DND-41 (cell line): ENCODE measurements at regions not wholly inside any gene's neighbourhood (a gene's known extent, or its start where the extent isn't known, plus 50 kb on each side); places are given as distances from the start of the nearest gene placed in this dataset.

Experiments
- ATAC-seq: fragments of 200-7000 bp; cut with Tn5 transposase; 3 replicates; pipeline ENCODE4 v1.9.1; 2021; ENCODE audit warnings: low read depth; ENCODE audit not compliant: insufficient read depth
- DNase-seq: peaks from one replicate; pipeline ENCODE4 v3.0.0-alpha.2; 2020
- H2AFZ ChIP-seq: 2 replicates; pipeline ENCODE4 v1.6.0; 2012; ENCODE audit warnings: low read depth, low read length
- H3K27ac ChIP-seq: 2 replicates; pipeline ENCODE4 v1.5.1; 2012; ENCODE audit warnings: low read length, inconsistent platforms
- H3K27me3 ChIP-seq: fragments of 200-600 bp; sonication (generic); 2 replicates; pipeline ENCODE4 v1.6.0; 2012; ENCODE audit warnings: low read length, mild to moderate bottlenecking, inconsistent platforms; ENCODE audit not compliant: insufficient read depth, poor library complexity
- H3K36me3 ChIP-seq: 2 replicates; pipeline ENCODE4 v1.5.1; 2012; ENCODE audit warnings: low read length, inconsistent platforms; ENCODE audit not compliant: insufficient read depth
- H3K4me1 ChIP-seq: 2 replicates; pipeline ENCODE4 v1.5.1; 2012; ENCODE audit warnings: mild to moderate bottlenecking, low read length; ENCODE audit not compliant: insufficient read depth
- H3K4me2 ChIP-seq: 2 replicates; pipeline ENCODE4 v1.6.0; 2012; ENCODE audit warnings: mild to moderate bottlenecking, moderate library complexity, low read length, inconsistent platforms; ENCODE audit not compliant: insufficient read depth
- H3K4me3 ChIP-seq, 2 experiments: fragments of 200-600 bp in 1 of 2; shearing (Covaris generic) in 1 of 2; 2 replicates each; pipeline ENCODE4 v1.5.1; 2012 to 2016; ENCODE audit warnings: inconsistent platforms in 2 of 2, low read length in 2 of 2, mild to moderate bottlenecking in 2 of 2, low read depth in 1 of 2, moderate library complexity in 1 of 2
- H3K79me2 ChIP-seq: 2 replicates; pipeline ENCODE4 v1.6.0; 2012; ENCODE audit warnings: low read length, inconsistent platforms; ENCODE audit not compliant: insufficient read depth
- H3K9ac ChIP-seq: 2 replicates; pipeline ENCODE4 v1.6.0; 2012; ENCODE audit warnings: low read depth, mild to moderate bottlenecking, inconsistent platforms, low read length, moderate library complexity
- H3K9me3 ChIP-seq: 2 replicates; pipeline ENCODE4 v1.5.1; 2012; ENCODE audit warnings: low read length, moderate library complexity, mild to moderate bottlenecking, inconsistent platforms; ENCODE audit not compliant: insufficient read depth, severe bottlenecking
- H4K20me1 ChIP-seq: 2 replicates; pipeline ENCODE4 v1.6.0; 2012; ENCODE audit warnings: low read length; ENCODE audit not compliant: insufficient read depth
- EZH2 ChIP-seq: IDR thresholded peaks from 3 replicates; pipeline ENCODE4 v1.6.1; 2012; ENCODE audit warnings: borderline replicate concordance, low read depth, mild to moderate bottlenecking, moderate library complexity, low read length, inconsistent platforms; ENCODE audit not compliant: severe bottlenecking
- TF ChIP-seq, protein P1 (sequence below): IDR thresholded peaks from 2 replicates; pipeline ENCODE4 v1.5.1; 2012; ENCODE audit warnings: borderline replicate concordance, low read length, moderate library complexity, mild to moderate bottlenecking; ENCODE audit not compliant: poor library complexity, severe bottlenecking; ENCODE audit errors: extremely low read depth

DNA sequence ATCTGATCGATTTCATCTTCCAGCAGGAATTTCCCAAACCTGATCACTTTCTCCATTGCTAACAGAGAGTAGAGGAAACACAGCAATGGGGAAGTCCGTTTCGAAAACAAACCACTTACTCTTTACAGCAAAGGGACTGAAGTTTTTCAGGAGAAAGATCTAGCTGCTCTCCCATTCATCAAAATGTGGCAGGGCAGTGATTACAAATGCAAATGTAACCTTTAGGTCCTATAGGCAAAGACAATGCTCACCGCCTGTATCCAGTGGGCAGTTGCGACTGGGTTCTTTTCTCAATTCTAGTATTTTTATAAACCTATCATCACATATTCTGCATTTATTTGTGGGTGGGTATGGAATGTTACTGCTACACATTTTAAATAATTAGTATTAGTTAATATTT lies 218.0 kb upstream of the ZFHX3 start:
- H3K36me3 ChIP-seq = no peaks in the 10 kb centered on the region
- H3K27me3 ChIP-seq = no peaks in the 10 kb centered on the region
- H3K4me3 ChIP-seq = no peak overlapping the region
- DNase-seq (no peak), ATAC-seq (no peak)
- no peak overlapping the region for H2AFZ ChIP-seq
- H3K4me1 ChIP-seq = no peaks in the 10 kb centered on the region
- no peaks in the 10 kb centered on the region for H3K9me3 ChIP-seq
- TF ChIP-seq, protein P1, sequence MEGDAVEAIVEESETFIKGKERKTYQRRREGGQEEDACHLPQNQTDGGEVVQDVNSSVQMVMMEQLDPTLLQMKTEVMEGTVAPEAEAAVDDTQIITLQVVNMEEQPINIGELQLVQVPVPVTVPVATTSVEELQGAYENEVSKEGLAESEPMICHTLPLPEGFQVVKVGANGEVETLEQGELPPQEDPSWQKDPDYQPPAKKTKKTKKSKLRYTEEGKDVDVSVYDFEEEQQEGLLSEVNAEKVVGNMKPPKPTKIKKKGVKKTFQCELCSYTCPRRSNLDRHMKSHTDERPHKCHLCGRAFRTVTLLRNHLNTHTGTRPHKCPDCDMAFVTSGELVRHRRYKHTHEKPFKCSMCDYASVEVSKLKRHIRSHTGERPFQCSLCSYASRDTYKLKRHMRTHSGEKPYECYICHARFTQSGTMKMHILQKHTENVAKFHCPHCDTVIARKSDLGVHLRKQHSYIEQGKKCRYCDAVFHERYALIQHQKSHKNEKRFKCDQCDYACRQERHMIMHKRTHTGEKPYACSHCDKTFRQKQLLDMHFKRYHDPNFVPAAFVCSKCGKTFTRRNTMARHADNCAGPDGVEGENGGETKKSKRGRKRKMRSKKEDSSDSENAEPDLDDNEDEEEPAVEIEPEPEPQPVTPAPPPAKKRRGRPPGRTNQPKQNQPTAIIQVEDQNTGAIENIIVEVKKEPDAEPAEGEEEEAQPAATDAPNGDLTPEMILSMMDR = no peak
- no peak for TF ChIP-seq EZH2
- H4K20me1 ChIP-seq = no peaks in the 10 kb centered on the region
- H3K27ac ChIP-seq = no peak overlapping the region
- H3K9ac ChIP-seq = no peak overlapping the region
- H3K79me2 ChIP-seq = no peaks in the 10 kb centered on the region
- no peak overlapping the region for H3K4me2 ChIP-seq

DNA sequence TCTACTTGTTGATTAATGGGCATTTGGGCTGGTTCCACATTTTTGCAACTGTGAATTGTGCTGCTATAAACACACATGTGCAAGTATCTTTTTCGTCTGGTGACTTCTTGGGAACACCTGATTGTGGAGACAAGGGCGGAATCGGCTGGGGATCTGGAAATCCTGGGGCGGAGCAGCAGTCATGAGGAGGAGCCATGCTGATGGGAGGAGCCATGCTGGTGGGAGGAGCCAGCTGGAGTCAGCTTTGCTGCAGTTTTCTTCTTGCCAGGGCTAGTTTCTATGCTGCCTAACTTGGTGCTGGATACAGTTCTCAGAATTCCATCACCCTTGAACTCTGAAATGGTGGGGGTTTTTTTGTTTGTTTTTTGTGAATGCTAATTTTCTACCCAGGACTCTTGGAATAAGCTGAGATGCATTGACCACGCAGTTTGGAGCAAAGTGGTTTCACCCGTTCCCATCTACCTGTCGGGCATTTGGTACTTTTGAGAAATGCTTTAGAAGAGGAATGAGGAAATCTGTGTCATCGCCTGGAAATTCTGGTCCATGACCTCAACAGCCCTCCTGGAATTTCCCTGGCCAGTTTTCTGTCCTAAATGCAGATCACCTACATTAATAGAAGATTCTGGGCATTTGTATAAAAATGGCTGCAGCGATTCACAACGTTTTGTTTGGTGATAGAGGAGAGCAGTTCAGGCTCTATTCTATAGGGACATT lies 217.4 kb upstream of the ZFHX3 start:
- H3K4me1 ChIP-seq = no peaks in the 10 kb centered on the region
- no peak overlapping the region for H3K4me3 ChIP-seq
- H4K20me1 ChIP-seq = no peaks in the 10 kb centered on the region
- ATAC-seq (no peak), DNase-seq (no peak)
- H3K4me2 ChIP-seq = no peak overlapping the region
- H3K9ac ChIP-seq = no peak overlapping the region
- TF ChIP-seq, protein P1 = no peak
- no peak for TF ChIP-seq EZH2
- no peaks in the 10 kb centered on the region for H3K79me2 ChIP-seq
- no peak overlapping the region for H3K27ac ChIP-seq
- H3K36me3 ChIP-seq = no peaks in the 10 kb centered on the region
- H3K9me3 ChIP-seq = no peaks in the 10 kb centered on the region
- no peaks in the 10 kb centered on the region for H3K27me3 ChIP-seq
- H2AFZ ChIP-seq = no peak overlapping the region

- no peak for TF ChIP-seq EZH2
- TF ChIP-seq, protein P1 = no peak
- no peaks in the 10 kb centered on the region for H3K27me3 ChIP-seq
- H4K20me1 ChIP-seq = no peaks in the 10 kb centered on the region
- ATAC-seq = no peak
- no peak overlapping the region for H3K4me3 ChIP-seq
- no peak overlapping the region for H3K27ac ChIP-seq
- no peaks in the 10 kb centered on the region for H3K4me1 ChIP-seq
- H3K36me3 ChIP-seq = no peaks in the 10 kb centered on the region
- H3K4me2 ChIP-seq = no peak overlapping the region
- H3K79me2 ChIP-seq = no peaks in the 10 kb centered on the region
- H2AFZ ChIP-seq = no peak overlapping the region
- H3K9ac ChIP-seq = no peak overlapping the region
- no peak for DNase-seq
- H3K9me3 ChIP-seq = no peaks in the 10 kb centered on the region
Measured at GRCh38 chr16:73262931-73263330, 215.0 kb upstream of the ZFHX3 start.
